ENCODE measurements at regions not wholly inside any gene's neighbourhood (a gene's known extent, or its start where the extent isn't known, plus 50 kb on each side); places are given as distances from the start of the nearest gene placed in this dataset.

- Histone ChIP-seq H3K36me3 (replicated peaks in 1 of 2; ENCODE audit: insufficient read depth in 1 of 2, low read depth in 2 of 2) (no peaks in the 10 kb centered on the region), H3K27me3 (no peaks in the 10 kb centered on the region), H3K4me3 (no peak overlapping the region), H3K27ac (no peak overlapping the region), H3K9me3 (peaks cover 0 to 9% (median 0%) of the 10 kb centered on the region in 3 donors), H3K4me1 (no peaks in the 10 kb centered on the region)
- ATAC-seq (no peak), DNase-seq (no peak)
- 66 to 73% methylated on average over 2 of the region's 2 CpGs for WGBS, 2 donors
- intact Hi-C loops (cut with DNase I): no loop called here
- TF ChIP-seq, protein P1, sequence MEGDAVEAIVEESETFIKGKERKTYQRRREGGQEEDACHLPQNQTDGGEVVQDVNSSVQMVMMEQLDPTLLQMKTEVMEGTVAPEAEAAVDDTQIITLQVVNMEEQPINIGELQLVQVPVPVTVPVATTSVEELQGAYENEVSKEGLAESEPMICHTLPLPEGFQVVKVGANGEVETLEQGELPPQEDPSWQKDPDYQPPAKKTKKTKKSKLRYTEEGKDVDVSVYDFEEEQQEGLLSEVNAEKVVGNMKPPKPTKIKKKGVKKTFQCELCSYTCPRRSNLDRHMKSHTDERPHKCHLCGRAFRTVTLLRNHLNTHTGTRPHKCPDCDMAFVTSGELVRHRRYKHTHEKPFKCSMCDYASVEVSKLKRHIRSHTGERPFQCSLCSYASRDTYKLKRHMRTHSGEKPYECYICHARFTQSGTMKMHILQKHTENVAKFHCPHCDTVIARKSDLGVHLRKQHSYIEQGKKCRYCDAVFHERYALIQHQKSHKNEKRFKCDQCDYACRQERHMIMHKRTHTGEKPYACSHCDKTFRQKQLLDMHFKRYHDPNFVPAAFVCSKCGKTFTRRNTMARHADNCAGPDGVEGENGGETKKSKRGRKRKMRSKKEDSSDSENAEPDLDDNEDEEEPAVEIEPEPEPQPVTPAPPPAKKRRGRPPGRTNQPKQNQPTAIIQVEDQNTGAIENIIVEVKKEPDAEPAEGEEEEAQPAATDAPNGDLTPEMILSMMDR (IDR thresholded peaks at IDR 0.05): no peak
- TF ChIP-seq POLR2A (IDR thresholded peaks at IDR 0.05): no peak
These were observed 179.6 kb upstream of the ISX start for GRCh38 chr22:34886391-34886790.

DNA sequence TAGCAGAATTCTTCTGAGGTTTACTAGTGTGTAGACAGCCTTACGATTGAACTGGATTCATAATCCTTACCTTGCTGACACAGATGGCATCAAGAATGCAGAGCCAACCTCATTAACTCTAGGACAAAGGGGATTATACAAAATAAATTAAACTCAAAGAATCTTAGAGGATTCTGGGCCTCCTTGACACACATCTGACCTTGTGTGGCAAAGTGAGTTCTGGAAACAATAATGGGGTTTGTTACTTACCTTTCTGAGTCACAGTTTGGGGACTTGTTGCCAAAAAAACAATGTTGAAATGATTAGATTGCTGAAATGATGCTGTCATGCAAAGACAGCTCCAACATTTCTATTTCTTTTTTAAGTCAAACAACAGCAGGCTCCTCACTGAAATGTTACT, 179.1 kb upstream of the ISX start:
- intact Hi-C loops (cut with DNase I): no loop called here
- Histone ChIP-seq H3K4me3 (no peak overlapping the region), H3K27ac (no peak overlapping the region), H3K4me1 (no peaks in the 10 kb centered on the region), H3K27me3 (no peaks in the 10 kb centered on the region), H3K36me3 (replicated peaks in 1 of 2; ENCODE audit: insufficient read depth in 1 of 2, low read depth in 2 of 2) (no peaks in the 10 kb centered on the region), H3K9me3 (peaks cover 0 to 9% (median 0%) of the 10 kb centered on the region in 3 donors)
- ATAC-seq (no peak), DNase-seq (no peak)
- TF ChIP-seq, protein P1 (IDR thresholded peaks at IDR 0.05): no peak
- TF ChIP-seq POLR2A (IDR thresholded peaks at IDR 0.05): no peak
- WGBS, 2 donors: 38 to 59% methylated on average over 1 of the region's 1 CpG

GRCh38 chr22:34897126-34897525, 168.8 kb upstream of the ISX start:
- Histone ChIP-seq H3K4me3 (no peak overlapping the region), H3K9me3 (no peaks in the 10 kb centered on the region), H3K4me1 (no peaks in the 10 kb centered on the region), H3K27me3 (no peaks in the 10 kb centered on the region), H3K27ac (no peak overlapping the region), H3K36me3 (replicated peaks in 1 of 2; ENCODE audit: insufficient read depth in 1 of 2, low read depth in 2 of 2) (no peaks in the 10 kb centered on the region)
- ATAC-seq (no peak), DNase-seq (no peak)
- intact Hi-C loops (cut with DNase I): no loop called here
- TF ChIP-seq, protein P1 (IDR thresholded peaks at IDR 0.05): no peak
- TF ChIP-seq POLR2A (IDR thresholded peaks at IDR 0.05): no peak
- WGBS, 2 donors: 52 to 84% methylated on average over 1 of the region's 1 CpG

DNA sequence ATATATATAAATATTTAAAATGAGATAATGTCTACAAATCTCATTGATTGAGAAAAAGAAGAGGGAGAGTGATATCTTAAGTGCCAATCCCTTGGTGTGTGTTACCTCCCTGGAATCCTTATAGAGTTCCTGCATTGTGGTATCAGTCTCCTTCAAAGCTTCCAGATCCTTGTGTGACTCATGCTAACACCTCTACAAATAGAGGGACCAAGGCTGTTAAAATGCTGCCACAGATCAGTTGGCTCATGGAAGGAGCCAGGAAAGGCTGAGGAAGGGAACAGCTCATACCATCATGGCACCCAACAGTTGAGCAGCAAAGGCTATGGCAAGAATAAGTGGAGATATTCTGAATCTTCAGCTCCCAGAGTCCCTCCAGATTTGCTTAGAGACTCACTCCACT, 163.6 kb upstream of the ISX start:
- TF ChIP-seq POLR2A (IDR thresholded peaks at IDR 0.05): no peak
- TF ChIP-seq, protein P1 (IDR thresholded peaks at IDR 0.05): no peak
- no peaks in the 10 kb centered on the region for H3K4me1 ChIP-seq
- H3K9me3 ChIP-seq: no peaks in the 10 kb centered on the region
- H3K27ac ChIP-seq: no peak overlapping the region
- no peak overlapping the region for H3K4me3 ChIP-seq
- no peak for DNase-seq
- H3K27me3 ChIP-seq: no peaks in the 10 kb centered on the region
- no peaks in the 10 kb centered on the region for H3K36me3 ChIP-seq (replicated peaks in 1 of 2; ENCODE audit: insufficient read depth in 1 of 2, low read depth in 2 of 2)
- no peak for ATAC-seq
- intact Hi-C loops (cut with DNase I): no loop called here

DNA sequence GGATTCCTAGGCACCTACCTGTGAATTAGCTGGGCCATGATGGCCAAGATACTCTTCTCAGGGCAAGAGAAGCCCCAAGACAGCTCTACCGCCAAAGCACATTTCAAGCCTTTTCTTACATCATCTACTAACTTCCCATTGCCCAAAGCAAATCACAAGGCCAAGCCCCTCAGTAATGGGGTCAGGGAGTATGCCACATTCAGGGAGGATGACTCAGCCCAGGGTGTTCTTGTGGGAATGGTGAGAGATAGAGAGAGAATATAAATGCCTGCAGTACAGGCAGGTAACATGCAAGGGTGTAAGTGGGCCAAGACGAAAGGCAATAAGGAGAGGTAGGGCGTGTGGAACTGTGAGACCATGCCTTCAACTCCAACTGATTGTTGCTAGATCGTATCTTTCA, 162.5 kb upstream of the ISX start:
- intact Hi-C loops (cut with DNase I): no loop called here
- no peaks in the 10 kb centered on the region for H3K9me3 ChIP-seq

More for the DNA sequence above, 162.5 kb upstream of the ISX start:
- no peak for TF ChIP-seq POLR2A (IDR thresholded peaks at IDR 0.05)
- TF ChIP-seq, protein P1 (IDR thresholded peaks at IDR 0.05): no peak
- ATAC-seq (no peak), DNase-seq (no peak)
- Histone ChIP-seq H3K4me3 (no peak overlapping the region), H3K27ac (no peak overlapping the region), H3K27me3 (no peaks in the 10 kb centered on the region), H3K4me1 (no peaks in the 10 kb centered on the region), H3K36me3 (replicated peaks in 1 of 2; ENCODE audit: insufficient read depth in 1 of 2, low read depth in 2 of 2) (no peaks in the 10 kb centered on the region)
- WGBS, 2 donors: 62 to 69% methylated on average over 4 of the region's 4 CpGs

Data from body of pancreas (tissue), 4 donors.